ENCODE measurements at regions not wholly inside any gene's neighbourhood (a gene's known extent, or its start where the extent isn't known, plus 50 kb on each side); places are given as distances from the start of the nearest gene placed in this dataset.

DNA sequence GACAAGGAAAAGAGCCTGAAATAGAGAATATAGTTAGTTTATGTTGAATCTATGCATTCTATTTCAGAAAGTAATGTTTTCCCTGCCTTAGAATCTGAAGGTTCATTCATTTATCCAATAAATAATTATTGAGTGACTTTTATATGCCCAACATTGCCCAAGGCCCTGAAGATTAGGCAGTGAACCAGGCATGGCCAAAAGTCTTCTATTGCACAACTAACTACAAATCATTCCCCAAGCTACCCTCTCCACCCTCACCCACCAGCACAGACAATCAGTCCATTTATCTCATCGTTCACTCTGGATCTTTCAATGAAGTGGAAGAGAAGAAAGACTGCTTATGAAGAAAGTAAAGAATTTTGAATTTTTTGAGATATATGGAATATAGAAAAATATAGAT is 268.4 kb downstream of the PLK2 start:
- 84% methylated on average over 1 of the region's 1 CpG; no CpG with 5 or more reads in 1 of the 2 experiments for WGBS, 2 experiments (ENCODE audit: extremely low coverage in 1 of 2, insufficient coverage in 1 of 2, insufficient read length in 1 of 2, insufficient replicate concordance in 2 of 2, low coverage in 1 of 2, low lambda C conversion rate in 2 of 2, missing lambda C conversion rate in 1 of 2)
- H3K14ac ChIP-seq (ENCODE audit: insufficient read length): no peak overlapping the region
- H3K9ac ChIP-seq (replicated peaks in 1 of 4; ENCODE audit: extremely low read depth in 1 of 4, low read depth in 3 of 4, low read length in 3 of 4): no peak overlapping the region
- H3K79me2 ChIP-seq (ENCODE audit: control insufficient read depth in 1 of 2, insufficient read depth in 2 of 2, low read length in 2 of 2): no peaks in the 10 kb centered on the region
- H3K36me3 ChIP-seq (ENCODE audit: control insufficient read depth in 2 of 4, insufficient read depth in 4 of 4, low read length in 3 of 4): no peaks in the 10 kb centered on the region
- no peak overlapping the region for H2BK15ac ChIP-seq (ENCODE audit: low read length)
- TF ChIP-seq TBP (IDR thresholded peaks at IDR 0.05; ENCODE audit: low read depth, low read length) (no peak), EP300 (IDR thresholded peaks at IDR 0.05; ENCODE audit: borderline replicate concordance in 1 of 2, low read depth in 2 of 2, low read length in 2 of 2) (no peak), ZNF274 (IDR thresholded peaks at IDR 0.05; ENCODE audit: borderline replicate concordance, extremely low read depth, low read length) (no peak), RFX5 (IDR thresholded peaks at IDR 0.05; ENCODE audit: borderline replicate concordance, low read depth, low read length) (no peak), CHD1 (IDR thresholded peaks at IDR 0.05; ENCODE audit: low read depth, low read length) (no peak), SAP30 (IDR thresholded peaks at IDR 0.05; ENCODE audit: insufficient read depth, insufficient replicate concordance, low read length) (no peak), CBX8 (IDR thresholded peaks at IDR 0.05; ENCODE audit: borderline replicate concordance, low read depth, low read length) (no peak)
- TF ChIP-seq, protein P1, sequence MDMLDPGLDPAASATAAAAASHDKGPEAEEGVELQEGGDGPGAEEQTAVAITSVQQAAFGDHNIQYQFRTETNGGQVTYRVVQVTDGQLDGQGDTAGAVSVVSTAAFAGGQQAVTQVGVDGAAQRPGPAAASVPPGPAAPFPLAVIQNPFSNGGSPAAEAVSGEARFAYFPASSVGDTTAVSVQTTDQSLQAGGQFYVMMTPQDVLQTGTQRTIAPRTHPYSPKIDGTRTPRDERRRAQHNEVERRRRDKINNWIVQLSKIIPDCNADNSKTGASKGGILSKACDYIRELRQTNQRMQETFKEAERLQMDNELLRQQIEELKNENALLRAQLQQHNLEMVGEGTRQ (IDR thresholded peaks at IDR 0.05; ENCODE audit: low read length): no peak
- TF ChIP-seq, protein P2, sequence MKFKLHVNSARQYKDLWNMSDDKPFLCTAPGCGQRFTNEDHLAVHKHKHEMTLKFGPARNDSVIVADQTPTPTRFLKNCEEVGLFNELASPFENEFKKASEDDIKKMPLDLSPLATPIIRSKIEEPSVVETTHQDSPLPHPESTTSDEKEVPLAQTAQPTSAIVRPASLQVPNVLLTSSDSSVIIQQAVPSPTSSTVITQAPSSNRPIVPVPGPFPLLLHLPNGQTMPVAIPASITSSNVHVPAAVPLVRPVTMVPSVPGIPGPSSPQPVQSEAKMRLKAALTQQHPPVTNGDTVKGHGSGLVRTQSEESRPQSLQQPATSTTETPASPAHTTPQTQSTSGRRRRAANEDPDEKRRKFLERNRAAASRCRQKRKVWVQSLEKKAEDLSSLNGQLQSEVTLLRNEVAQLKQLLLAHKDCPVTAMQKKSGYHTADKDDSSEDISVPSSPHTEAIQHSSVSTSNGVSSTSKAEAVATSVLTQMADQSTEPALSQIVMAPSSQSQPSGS (IDR thresholded peaks at IDR 0.05; ENCODE audit: low read length): no peak
- no peaks in the 10 kb centered on the region for H3K9me3 ChIP-seq (ENCODE audit: insufficient read depth in 2 of 2, low read depth in 1 of 2, low read length in 1 of 2)
- ChIA-PET POLR2A (ENCODE audit: partially characterized antibody) (no interaction called here), CTCF (ENCODE audit: partially characterized antibody) (no interaction called here)
- H3K23ac ChIP-seq (ENCODE audit: insufficient read length): no peak overlapping the region
- no peaks in the 10 kb centered on the region for H3K27me3 ChIP-seq (replicated peaks in 1 of 4; ENCODE audit: control insufficient read depth in 3 of 4, extremely low read depth in 1 of 4, insufficient read depth in 3 of 4, low read length in 3 of 4)
- no peak overlapping the region for H2BK20ac ChIP-seq (ENCODE audit: low read length)
- no peak overlapping the region for H2BK5ac ChIP-seq (ENCODE audit: low read depth, low read length)
- H3K23me2 ChIP-seq (ENCODE audit: low read depth, low read length): no peaks in the 10 kb centered on the region
- no peak overlapping the region for H3K4me2 ChIP-seq (ENCODE audit: insufficient read depth in 1 of 2, low read depth in 2 of 2, low read length in 2 of 2)
- no peak overlapping the region for H3K56ac ChIP-seq (replicated peaks; ENCODE audit: insufficient read length, low read depth, low read length)
- DNase-seq (ENCODE audit: low read depth in 1 of 2, low spot score in 2 of 2) (no peak), FAIRE-seq (no peak)
- no peak overlapping the region for H2BK120ac ChIP-seq (replicated peaks; ENCODE audit: low read depth, low read length)
- H4K5ac ChIP-seq (ENCODE audit: insufficient read length, low read depth, low read length): no peak overlapping the region
- H2AFZ ChIP-seq (ENCODE audit: low read length): no peak overlapping the region
- no peak overlapping the region for H3K4ac ChIP-seq (replicated peaks; ENCODE audit: insufficient read length, low read depth, low read length)
- H3K4me1 ChIP-seq (replicated peaks in 1 of 4; ENCODE audit: control insufficient read depth in 3 of 4, insufficient read depth in 4 of 4, low read length in 3 of 4): peaks cover 0 to 2% (median 0%) of the 10 kb centered on the region in 4 experiments; a peak in 1 of 7 replicates
- no peak overlapping the region for H3K4me3 ChIP-seq (ENCODE audit: extremely low read depth in 1 of 4, insufficient read depth in 2 of 4, low read depth in 3 of 4, low read length in 4 of 4)
- no peaks in the 10 kb centered on the region for H4K20me1 ChIP-seq (replicated peaks in 1 of 2; ENCODE audit: control insufficient read depth in 1 of 2, insufficient read depth in 2 of 2, low read length in 2 of 2)
- no peaks in the 10 kb centered on the region for H3K79me1 ChIP-seq (ENCODE audit: low read depth, low read length)
- no peak overlapping the region for H2AK5ac ChIP-seq (ENCODE audit: low read depth, low read length)
- H3K27ac ChIP-seq (ENCODE audit: low read depth, low read length): no peak overlapping the region
- no peak overlapping the region for H4K8ac ChIP-seq (ENCODE audit: extremely low read depth, insufficient read depth, low read length)
- no peak overlapping the region for H4K91ac ChIP-seq (replicated peaks; ENCODE audit: insufficient read length, low read length)
- no peak overlapping the region for H2BK12ac ChIP-seq (ENCODE audit: low read depth, low read length)
- H3K18ac ChIP-seq (ENCODE audit: extremely low read depth, low read length): no peak overlapping the region

Measured in H1 (cell line).